A673 (cell line): ENCODE measurements at regions not wholly inside any gene's neighbourhood (a gene's known extent, or its start where the extent isn't known, plus 50 kb on each side); places are given as distances from the start of the nearest gene placed in this dataset.

Experiments used
- EZH2 ChIP-seq: fragments of 200-600 bp; sonication (generic); IDR thresholded peaks from 2 replicates; pipeline ENCODE4 v1.6.1; 2017; ENCODE audit warnings: borderline replicate concordance, low read depth, mild to moderate bottlenecking, mixed read lengths, antibody characterized with exemption, low read length; ENCODE audit not compliant: poor library complexity, severe bottlenecking
- TF ChIP-seq, protein P1 (sequence below): fragments of 300-800, 200-600 bp; sonication (generic); conservative IDR thresholded peaks from 2 replicates; pipeline ENCODE4 v1.5.1; 2017; ENCODE audit warnings: low read depth, mild to moderate bottlenecking, antibody characterized with exemption, low read length, moderate library complexity, mixed read lengths

- TF ChIP-seq, protein P1, sequence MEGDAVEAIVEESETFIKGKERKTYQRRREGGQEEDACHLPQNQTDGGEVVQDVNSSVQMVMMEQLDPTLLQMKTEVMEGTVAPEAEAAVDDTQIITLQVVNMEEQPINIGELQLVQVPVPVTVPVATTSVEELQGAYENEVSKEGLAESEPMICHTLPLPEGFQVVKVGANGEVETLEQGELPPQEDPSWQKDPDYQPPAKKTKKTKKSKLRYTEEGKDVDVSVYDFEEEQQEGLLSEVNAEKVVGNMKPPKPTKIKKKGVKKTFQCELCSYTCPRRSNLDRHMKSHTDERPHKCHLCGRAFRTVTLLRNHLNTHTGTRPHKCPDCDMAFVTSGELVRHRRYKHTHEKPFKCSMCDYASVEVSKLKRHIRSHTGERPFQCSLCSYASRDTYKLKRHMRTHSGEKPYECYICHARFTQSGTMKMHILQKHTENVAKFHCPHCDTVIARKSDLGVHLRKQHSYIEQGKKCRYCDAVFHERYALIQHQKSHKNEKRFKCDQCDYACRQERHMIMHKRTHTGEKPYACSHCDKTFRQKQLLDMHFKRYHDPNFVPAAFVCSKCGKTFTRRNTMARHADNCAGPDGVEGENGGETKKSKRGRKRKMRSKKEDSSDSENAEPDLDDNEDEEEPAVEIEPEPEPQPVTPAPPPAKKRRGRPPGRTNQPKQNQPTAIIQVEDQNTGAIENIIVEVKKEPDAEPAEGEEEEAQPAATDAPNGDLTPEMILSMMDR = no peak
- no peak for TF ChIP-seq EZH2
These were observed 333.2 kb upstream of the FGF13 start for GRCh38 chrX:139044680-139045079.
